Endothelial cell of umbilical vein (primary cell): ENCODE measurements at regions not wholly inside any gene's neighbourhood (a gene's known extent, or its start where the extent isn't known, plus 50 kb on each side); places are given as distances from the start of the nearest gene placed in this dataset.

Source experiments
- BruUV-seq: library from RNA; stranded (reverse); fragments of 400-500 nt; replicated peaks from 2 replicates; lab custom pipeline; 2021; lab: Mats Ljungman, UMichigan
- CTCF ChIA-PET: fragments of 300-600, 350-600 bp; sonication (Branson Sonifier 250); formaldehyde crosslinking; loops from one replicate; lab custom pipeline; 2021; ENCODE audit warnings: antibody characterized with exemption, inconsistent platforms; lab: Charles Lee
- POLR2A ChIA-PET: fragments of 300-600, 350-600 bp; sonication (Branson Sonifier 250); formaldehyde crosslinking; loops from one replicate; lab custom pipeline; 2021; ENCODE audit warnings: antibody characterized with exemption, inconsistent platforms; lab: Charles Lee
- DNase-seq: peaks from one replicate; pipeline ENCODE4 v3.0.0-alpha.2; 2011; ENCODE audit warnings: low read depth, low spot score
- FAIRE-seq: peaks from 2 replicates; lab custom pipeline; 2011; peaks lifted over from hg19 to GRCh38; lab: Jason Lieb, UNC
- H2AFZ ChIP-seq: 2 replicates; pipeline ENCODE4 v1.6.0; 2012; ENCODE audit warnings: low read depth, low read length, control low read depth, inconsistent platforms
- H3K27ac ChIP-seq: 2 replicates; pipeline ENCODE4 v1.5.1; 2011; ENCODE audit warnings: low read depth, mild to moderate bottlenecking, control low read depth, low read length, moderate library complexity; ENCODE audit not compliant: insufficient read depth
- H3K27me3 ChIP-seq, 2 experiments: 2 replicates each; pipeline versions ENCODE4 v1.6.0 to v1.6.1; 2011; ENCODE audit warnings: low read length in 2 of 2, mixed read lengths in 1 of 2; ENCODE audit not compliant: control insufficient read depth in 2 of 2, insufficient read depth in 2 of 2
- H3K36me3 ChIP-seq, 2 experiments: 2 replicates in 1 of 2; 3 replicates in 1 of 2; pipeline ENCODE4 v1.5.1; 2011; ENCODE audit warnings: low read length in 2 of 2, mild to moderate bottlenecking in 1 of 2, moderate library complexity in 1 of 2; ENCODE audit not compliant: control insufficient read depth in 2 of 2, insufficient read depth in 2 of 2; ENCODE audit errors: extremely low read depth in 1 of 2
- H3K4me1 ChIP-seq: 3 replicates; pipeline ENCODE4 v1.5.1; 2011; ENCODE audit warnings: mild to moderate bottlenecking, low read length; ENCODE audit not compliant: control insufficient read depth, insufficient read depth; ENCODE audit errors: extremely low read depth
- H3K4me2 ChIP-seq: 2 replicates; pipeline ENCODE4 v1.6.1; 2011; ENCODE audit warnings: low read length, control low read depth, mixed read lengths; ENCODE audit not compliant: insufficient read depth
- H3K4me3 ChIP-seq, 3 experiments: fragments of 200-600 bp in 1 of 3; sonication (generic), shearing (Covaris generic) in 1 of 3; replicated peaks in 1 of 3; 2 replicates each; pipeline ENCODE4 v1.5.1; 2011 to 2016; ENCODE audit warnings: control low read depth in 3 of 3, low read length in 3 of 3, mild to moderate bottlenecking in 2 of 3, inconsistent platforms in 1 of 3, low read depth in 1 of 3, moderate library complexity in 1 of 3; ENCODE audit not compliant: insufficient read depth in 1 of 3
- H3K79me2 ChIP-seq: 2 replicates; pipeline ENCODE4 v1.6.0; 2012; ENCODE audit warnings: low read length, inconsistent platforms; ENCODE audit not compliant: control insufficient read depth, insufficient read depth
- H3K9ac ChIP-seq: replicated peaks from 2 replicates; pipeline ENCODE3; 2011; ENCODE audit warnings: low read length, control low read depth; ENCODE audit not compliant: insufficient read depth; ENCODE audit errors: extremely low read depth
- H3K9me1 ChIP-seq: replicated peaks from 3 replicates; pipeline ENCODE4 v1.6.0; 2011; ENCODE audit warnings: mild to moderate bottlenecking, low read length; ENCODE audit not compliant: control insufficient read depth, insufficient read depth; ENCODE audit errors: extremely low read depth
- H3K9me3 ChIP-seq: replicated peaks from 2 replicates; pipeline ENCODE4 v1.5.1; 2012; ENCODE audit warnings: low read length, inconsistent platforms; ENCODE audit not compliant: control insufficient read depth, insufficient read depth
- H4K20me1 ChIP-seq: replicated peaks from 2 replicates; pipeline ENCODE3; 2011; ENCODE audit warnings: mild to moderate bottlenecking, low read length; ENCODE audit not compliant: control insufficient read depth, insufficient read depth; ENCODE audit errors: extremely low read depth
- EZH2 ChIP-seq: IDR thresholded peaks from 2 replicates; pipeline ENCODE4 v1.6.1; 2012; ENCODE audit warnings: borderline replicate concordance, low read depth, mild to moderate bottlenecking, moderate library complexity, low read length, inconsistent platforms; ENCODE audit not compliant: severe bottlenecking
- FOS ChIP-seq: IDR thresholded peaks from 2 replicates; pipeline ENCODE4 v1.6.1; 2011; ENCODE audit warnings: mild to moderate bottlenecking, low read length, moderate library complexity, borderline replicate concordance; ENCODE audit not compliant: insufficient read depth
- GATA2 ChIP-seq: IDR thresholded peaks from 2 replicates; pipeline ENCODE4 v1.7.0; 2011; ENCODE audit warnings: low read depth, mild to moderate bottlenecking, moderate library complexity, mixed read lengths, low read length; ENCODE audit not compliant: insufficient read length, insufficient read depth
- JUN ChIP-seq: IDR thresholded peaks from 2 replicates; pipeline ENCODE4 v1.6.1; 2011; ENCODE audit warnings: borderline replicate concordance, low read depth; ENCODE audit not compliant: insufficient read length, insufficient read depth
- MYC ChIP-seq: IDR thresholded peaks from one replicate; pipeline ENCODE4 v1.6.1; 2011; ENCODE audit warnings: mild to moderate bottlenecking, low read depth, low read length
- POLR2A ChIP-seq: IDR thresholded peaks from 2 replicates; pipeline ENCODE4 v1.6.1; 2012; ENCODE audit warnings: low read depth, mild to moderate bottlenecking, control low read depth, low read length
- POLR2AphosphoS5 ChIP-seq: IDR thresholded peaks from 2 replicates; pipeline ENCODE4 v1.6.1; 2012; ENCODE audit warnings: low read depth, mild to moderate bottlenecking, control low read depth, low read length, moderate library complexity; ENCODE audit not compliant: insufficient read depth
- dilution Hi-C: fragments of 300-500 bp; cut with MboI; formaldehyde crosslinking; loops from one replicate; pipeline ENCODE4 v1.15.0; 2019; ENCODE audit warnings: low sequenced_read_pairs; ENCODE audit not compliant: extremely low pct_ligation_motif_present
- intact Hi-C: fragments of 100-400 bp; cut with micrococcal nuclease; formaldehyde crosslinking; loops from one replicate; pipeline ENCODE4 v1.10.0; 2022
- TF ChIP-seq, protein P1 (sequence below): IDR thresholded peaks from 2 replicates; pipeline ENCODE4 v1.6.1; 2011; ENCODE audit not compliant: insufficient read depth, insufficient read length
- TF ChIP-seq, protein P2 (sequence below), 2 donors: IDR thresholded peaks; 1 replicate in 1 of 2; 2 replicates in 1 of 2; pipeline ENCODE4 v1.5.1; 2011; ENCODE audit warnings: low read length in 2 of 2, mild to moderate bottlenecking in 2 of 2, moderate library complexity in 2 of 2, control low read depth in 1 of 2, inconsistent platforms in 1 of 2, low read depth in 1 of 2; ENCODE audit not compliant: insufficient read depth in 1 of 2; ENCODE audit errors: extremely low read depth in 1 of 2

DNA sequence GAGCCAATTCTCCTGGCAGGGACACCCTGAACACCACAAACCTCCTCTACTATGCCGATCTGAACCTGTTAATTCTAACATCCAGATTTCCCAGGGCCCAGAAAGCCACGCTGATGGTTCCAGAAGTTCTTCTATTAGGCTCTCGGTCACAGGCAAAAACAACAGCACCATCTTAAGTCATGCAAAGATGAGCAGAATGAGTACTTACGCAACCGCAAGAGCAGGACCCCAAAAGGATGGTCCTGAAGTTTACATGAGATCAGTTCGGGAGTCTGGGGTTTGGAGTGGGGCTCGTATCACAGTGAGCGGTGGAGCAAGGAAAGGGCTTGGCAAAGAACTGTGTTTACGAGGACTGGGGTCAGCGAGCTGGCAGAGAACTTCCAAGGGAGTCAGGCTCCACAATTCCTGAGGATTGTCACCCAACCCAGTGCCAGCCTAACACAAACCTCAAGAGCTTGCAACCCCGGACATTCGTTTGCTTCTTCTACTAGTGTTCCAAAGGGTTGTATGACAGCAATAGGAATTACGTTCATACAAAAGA is 532.6 kb downstream of the TNS3 start:
- CTCF ChIA-PET = interaction anchor here (1.0 kb wide), 1 partner anchor 13 kb away, joined by 3 read pairs; no protein-coding TSS in a partner anchor
- dilution Hi-C loops = no loop called here

DNA sequence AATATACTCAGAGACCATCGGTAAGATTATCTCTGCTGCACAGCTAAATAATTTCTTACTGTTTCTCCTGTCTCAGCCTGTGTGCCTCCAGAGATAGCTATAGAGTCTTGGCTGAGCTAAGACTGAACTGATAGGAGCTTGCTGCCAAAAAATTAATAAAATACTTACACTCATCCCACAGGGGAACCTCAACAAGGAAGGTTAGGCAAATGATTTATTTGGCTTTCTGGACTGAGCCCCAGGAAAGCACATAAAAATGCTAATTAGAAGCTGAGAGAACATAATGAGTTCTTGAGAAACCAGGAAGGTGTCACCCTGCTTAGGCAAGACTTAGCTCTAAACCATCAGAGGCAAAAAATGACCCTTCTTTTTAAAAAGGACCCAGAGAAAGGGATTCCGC is 534.5 kb downstream of the TNS3 start:
- no TSS peak for BruUV-seq
- CTCF ChIA-PET = no interaction called here
- intact Hi-C loops = no loop called here

More for the DNA sequence above, 532.6 kb downstream of the TNS3 start:
- POLR2A ChIA-PET = no interaction called here
- Histone ChIP-seq H3K27me3 (no peaks in the 10 kb centered on the region), H3K4me1 (no peaks in the 10 kb centered on the region), H3K4me2 (no peak overlapping the region), H3K9ac (no peak overlapping the region), H3K79me2 (no peaks in the 10 kb centered on the region), H3K36me3 (no peaks in the 10 kb centered on the region), H3K4me3 (no peak overlapping the region), H3K9me1 (no peaks in the 10 kb centered on the region), H2AFZ (no peak overlapping the region), H3K27ac (no peak overlapping the region), H3K9me3 (no peaks in the 10 kb centered on the region), H4K20me1 (no peaks in the 10 kb centered on the region)
- no TSS peak for BruUV-seq
- DNase-seq = no peak
- intact Hi-C loops = no loop called here
- no peak for TF ChIP-seq GATA2
- TF ChIP-seq POLR2A = no peak
- no peak for TF ChIP-seq JUN
- no peak for TF ChIP-seq MYC
- FAIRE-seq = no peak

More for the DNA sequence above, 534.5 kb downstream of the TNS3 start:
- Histone ChIP-seq H3K4me1 (no peaks in the 10 kb centered on the region), H3K4me2 (no peak overlapping the region), H3K27me3 (no peaks in the 10 kb centered on the region), H3K9me1 (no peaks in the 10 kb centered on the region), H3K9ac (no peak overlapping the region), H2AFZ (no peak overlapping the region), H3K9me3 (no peaks in the 10 kb centered on the region), H3K36me3 (no peaks in the 10 kb centered on the region), H4K20me1 (no peaks in the 10 kb centered on the region), H3K4me3 (no peak overlapping the region), H3K27ac (no peak overlapping the region), H3K79me2 (no peaks in the 10 kb centered on the region)
- TF ChIP-seq, protein P1, sequence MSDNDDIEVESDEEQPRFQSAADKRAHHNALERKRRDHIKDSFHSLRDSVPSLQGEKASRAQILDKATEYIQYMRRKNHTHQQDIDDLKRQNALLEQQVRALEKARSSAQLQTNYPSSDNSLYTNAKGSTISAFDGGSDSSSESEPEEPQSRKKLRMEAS = no peak
- TF ChIP-seq POLR2AphosphoS5 (no peak), MYC (no peak), POLR2A (no peak), GATA2 (no peak), EZH2 (no peak), JUN (no peak), FOS (no peak)
- TF ChIP-seq, protein P2, sequence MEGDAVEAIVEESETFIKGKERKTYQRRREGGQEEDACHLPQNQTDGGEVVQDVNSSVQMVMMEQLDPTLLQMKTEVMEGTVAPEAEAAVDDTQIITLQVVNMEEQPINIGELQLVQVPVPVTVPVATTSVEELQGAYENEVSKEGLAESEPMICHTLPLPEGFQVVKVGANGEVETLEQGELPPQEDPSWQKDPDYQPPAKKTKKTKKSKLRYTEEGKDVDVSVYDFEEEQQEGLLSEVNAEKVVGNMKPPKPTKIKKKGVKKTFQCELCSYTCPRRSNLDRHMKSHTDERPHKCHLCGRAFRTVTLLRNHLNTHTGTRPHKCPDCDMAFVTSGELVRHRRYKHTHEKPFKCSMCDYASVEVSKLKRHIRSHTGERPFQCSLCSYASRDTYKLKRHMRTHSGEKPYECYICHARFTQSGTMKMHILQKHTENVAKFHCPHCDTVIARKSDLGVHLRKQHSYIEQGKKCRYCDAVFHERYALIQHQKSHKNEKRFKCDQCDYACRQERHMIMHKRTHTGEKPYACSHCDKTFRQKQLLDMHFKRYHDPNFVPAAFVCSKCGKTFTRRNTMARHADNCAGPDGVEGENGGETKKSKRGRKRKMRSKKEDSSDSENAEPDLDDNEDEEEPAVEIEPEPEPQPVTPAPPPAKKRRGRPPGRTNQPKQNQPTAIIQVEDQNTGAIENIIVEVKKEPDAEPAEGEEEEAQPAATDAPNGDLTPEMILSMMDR (IDR thresholded peaks at IDR 0.05; ENCODE audit: extremely low read depth in 1 of 2, insufficient read depth in 1 of 2, low read depth in 1 of 2, low read length in 2 of 2) = no peak
- dilution Hi-C loops = no loop called here
- POLR2A ChIA-PET = no interaction called here
- DNase-seq (no peak), FAIRE-seq (no peak)
